ENCODE measurements at regions not wholly inside any gene's neighbourhood (a gene's known extent, or its start where the extent isn't known, plus 50 kb on each side); places are given as distances from the start of the nearest gene placed in this dataset.

DNA sequence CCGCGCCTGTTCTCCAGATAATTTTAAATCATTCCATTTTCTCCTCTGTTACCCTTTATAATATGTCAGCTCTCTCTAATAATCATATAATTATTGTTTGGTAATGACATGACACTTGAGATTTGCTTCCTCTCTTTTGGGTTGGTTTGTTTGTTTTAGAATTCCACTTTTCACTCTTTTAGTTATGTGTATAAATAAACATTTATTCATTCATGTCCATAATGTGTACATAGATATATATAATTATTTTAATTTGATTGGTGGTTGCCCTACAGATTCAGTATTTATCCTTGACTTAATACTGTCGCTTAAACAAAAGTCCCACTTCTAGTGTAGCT, 93.4 kb upstream of the FMN2 start:
- no peak overlapping the region for H3K4me2 ChIP-seq (ENCODE audit: insufficient read depth, low read length)
- ChIA-PET POLR2A (no interaction called here), CTCF (ENCODE audit: low intra/inter-chr PET ratio) (no interaction called here)
- DNase-seq (ENCODE audit: extremely low read depth in 1 of 4, low spot score in 3 of 4) (no peak), ATAC-seq (no peak), FAIRE-seq (no peak)
- no peaks in the 10 kb centered on the region for H3K9me1 ChIP-seq (ENCODE audit: control insufficient read depth, insufficient read depth, low read length)
- no peaks in the 10 kb centered on the region for H3K79me2 ChIP-seq (ENCODE audit: control insufficient read depth, insufficient read depth, low read length)
- 33% methylated on average over 3 of the region's 3 CpGs for WGBS (ENCODE audit: insufficient coverage, low coverage, missing lambda C conversion rate)
- intact Hi-C loops (cut with micrococcal nuclease) = no loop called here
- H3K9me3 ChIP-seq (replicated peaks; ENCODE audit: control insufficient read depth, insufficient read depth, low read depth, low read length) = no peaks in the 10 kb centered on the region
- no peaks in the 10 kb centered on the region for H3K27me3 ChIP-seq (ENCODE audit: control insufficient read depth in 2 of 2, insufficient read depth in 2 of 2, low read length in 2 of 2)
- H3K27ac ChIP-seq (ENCODE audit: extremely low read depth, low read depth, low read length) = no peak overlapping the region
- H3K36me3 ChIP-seq (ENCODE audit: control insufficient read depth, insufficient read depth, low read length) = no peaks in the 10 kb centered on the region
- no peaks in the 10 kb centered on the region for H4K20me1 ChIP-seq (replicated peaks; ENCODE audit: control insufficient read depth, insufficient read depth, low read length)
- no peak overlapping the region for H3K9ac ChIP-seq (ENCODE audit: insufficient read depth in 1 of 2, low read depth in 2 of 2, low read length in 2 of 2)
- H2AFZ ChIP-seq (ENCODE audit: low read depth, low read length) = no peak overlapping the region
- no TSS peak for BruUV-seq (replicated peaks)
- in situ Hi-C loops (cut with MboI) = no loop called here
- H3K4me3 ChIP-seq = no peak overlapping the region
- H3K4me1 ChIP-seq (replicated peaks in 1 of 2; ENCODE audit: control insufficient read depth in 2 of 2, insufficient read depth in 2 of 2, low read length in 2 of 2) = peaks cover 0 to 5% of the 10 kb centered on the region in 2 experiments; a peak in 1 of 5 replicates
- TF ChIP-seq, protein P1, sequence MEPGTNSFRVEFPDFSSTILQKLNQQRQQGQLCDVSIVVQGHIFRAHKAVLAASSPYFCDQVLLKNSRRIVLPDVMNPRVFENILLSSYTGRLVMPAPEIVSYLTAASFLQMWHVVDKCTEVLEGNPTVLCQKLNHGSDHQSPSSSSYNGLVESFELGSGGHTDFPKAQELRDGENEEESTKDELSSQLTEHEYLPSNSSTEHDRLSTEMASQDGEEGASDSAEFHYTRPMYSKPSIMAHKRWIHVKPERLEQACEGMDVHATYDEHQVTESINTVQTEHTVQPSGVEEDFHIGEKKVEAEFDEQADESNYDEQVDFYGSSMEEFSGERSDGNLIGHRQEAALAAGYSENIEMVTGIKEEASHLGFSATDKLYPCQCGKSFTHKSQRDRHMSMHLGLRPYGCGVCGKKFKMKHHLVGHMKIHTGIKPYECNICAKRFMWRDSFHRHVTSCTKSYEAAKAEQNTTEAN (CRISPR knock-in tag; IDR thresholded peaks at IDR 0.05) = no peak
- no peak for TF ChIP-seq MCM7 (IDR thresholded peaks at IDR 0.05)
- TF ChIP-seq ZNF174 (CRISPR knock-in tag; IDR thresholded peaks at IDR 0.05) = no peak
- TF ChIP-seq, protein P2, sequence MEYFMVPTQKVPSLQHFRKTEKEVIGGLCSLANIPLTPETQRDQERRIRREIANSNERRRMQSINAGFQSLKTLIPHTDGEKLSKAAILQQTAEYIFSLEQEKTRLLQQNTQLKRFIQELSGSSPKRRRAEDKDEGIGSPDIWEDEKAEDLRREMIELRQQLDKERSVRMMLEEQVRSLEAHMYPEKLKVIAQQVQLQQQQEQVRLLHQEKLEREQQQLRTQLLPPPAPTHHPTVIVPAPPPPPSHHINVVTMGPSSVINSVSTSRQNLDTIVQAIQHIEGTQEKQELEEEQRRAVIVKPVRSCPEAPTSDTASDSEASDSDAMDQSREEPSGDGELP (CRISPR knock-in tag; IDR thresholded peaks at IDR 0.05; ENCODE audit: borderline replicate concordance) = no peak
- TF ChIP-seq U2AF1 (optimal IDR thresholded peaks at IDR 0.05; ENCODE audit: low read depth, low read length) = no peak
- TF ChIP-seq, protein P3, sequence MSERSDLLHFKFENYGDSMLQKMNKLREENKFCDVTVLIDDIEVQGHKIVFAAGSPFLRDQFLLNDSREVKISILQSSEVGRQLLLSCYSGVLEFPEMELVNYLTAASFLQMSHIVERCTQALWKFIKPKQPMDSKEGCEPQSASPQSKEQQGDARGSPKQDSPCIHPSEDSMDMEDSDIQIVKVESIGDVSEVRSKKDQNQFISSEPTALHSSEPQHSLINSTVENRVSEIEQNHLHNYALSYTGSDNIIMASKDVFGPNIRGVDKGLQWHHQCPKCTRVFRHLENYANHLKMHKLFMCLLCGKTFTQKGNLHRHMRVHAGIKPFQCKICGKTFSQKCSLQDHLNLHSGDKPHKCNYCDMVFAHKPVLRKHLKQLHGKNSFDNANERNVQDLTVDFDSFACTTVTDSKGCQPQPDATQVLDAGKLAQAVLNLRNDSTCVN (CRISPR knock-in tag; IDR thresholded peaks at IDR 0.05) = no peak
- TF ChIP-seq SAFB2 (IDR thresholded peaks at IDR 0.05; ENCODE audit: borderline replicate concordance, low read depth, low read length, severe bottlenecking) = no peak
- no peak for TF ChIP-seq ZNF77 (CRISPR knock-in tag; IDR thresholded peaks at IDR 0.05)
- no peak for TF ChIP-seq IRF2 (CRISPR knock-in tag; IDR thresholded peaks at IDR 0.05)
- TF ChIP-seq, protein P4, sequence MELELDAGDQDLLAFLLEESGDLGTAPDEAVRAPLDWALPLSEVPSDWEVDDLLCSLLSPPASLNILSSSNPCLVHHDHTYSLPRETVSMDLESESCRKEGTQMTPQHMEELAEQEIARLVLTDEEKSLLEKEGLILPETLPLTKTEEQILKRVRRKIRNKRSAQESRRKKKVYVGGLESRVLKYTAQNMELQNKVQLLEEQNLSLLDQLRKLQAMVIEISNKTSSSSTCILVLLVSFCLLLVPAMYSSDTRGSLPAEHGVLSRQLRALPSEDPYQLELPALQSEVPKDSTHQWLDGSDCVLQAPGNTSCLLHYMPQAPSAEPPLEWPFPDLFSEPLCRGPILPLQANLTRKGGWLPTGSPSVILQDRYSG (tag; conservative IDR thresholded peaks at IDR 0.05; ENCODE audit: low read depth) = no peak
- no peak for TF ChIP-seq ZNF707 (CRISPR knock-in tag; conservative IDR thresholded peaks at IDR 0.05)
- TF ChIP-seq, protein P5, sequence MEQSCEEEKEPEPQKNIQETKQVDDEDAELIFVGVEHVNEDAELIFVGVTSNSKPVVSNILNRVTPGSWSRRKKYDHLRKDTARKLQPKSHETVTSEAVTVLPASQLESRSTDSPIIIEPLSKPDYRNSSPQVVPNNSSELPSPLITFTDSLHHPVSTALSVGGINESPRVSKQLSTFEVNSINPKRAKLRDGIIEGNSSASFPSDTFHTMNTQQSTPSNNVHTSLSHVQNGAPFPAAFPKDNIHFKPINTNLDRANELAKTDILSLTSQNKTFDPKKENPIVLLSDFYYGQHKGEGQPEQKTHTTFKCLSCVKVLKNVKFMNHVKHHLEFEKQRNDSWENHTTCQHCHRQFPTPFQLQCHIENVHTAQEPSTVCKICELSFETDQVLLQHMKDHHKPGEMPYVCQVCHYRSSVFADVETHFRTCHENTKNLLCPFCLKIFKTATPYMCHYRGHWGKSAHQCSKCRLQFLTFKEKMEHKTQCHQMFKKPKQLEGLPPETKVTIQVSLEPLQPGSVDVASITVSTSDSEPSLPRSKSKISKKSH (CRISPR knock-in tag; IDR thresholded peaks at IDR 0.05) = no peak
- TF ChIP-seq JUND (IDR thresholded peaks at IDR 0.05; ENCODE audit: borderline replicate concordance, low read depth, low read length) = no peak
- TF ChIP-seq JUND (tag; IDR thresholded peaks at IDR 0.05; ENCODE audit: borderline replicate concordance, low read depth, low read length) = no peak
- no peak for TF ChIP-seq ZNF282 (CRISPR knock-in tag; IDR thresholded peaks at IDR 0.05)
- TF ChIP-seq NBN (IDR thresholded peaks at IDR 0.05; ENCODE audit: low read depth) = no peak
- TF ChIP-seq HCFC1 (IDR thresholded peaks at IDR 0.05; ENCODE audit: low read depth, low read length) = no peak
- TF ChIP-seq MECOM (CRISPR knock-in tag; IDR thresholded peaks at IDR 0.05) = no peak

Data from K562 (cell line).